HCT116 (cell line): ENCODE measurements at regions not wholly inside any gene's neighbourhood (a gene's known extent, or its start where the extent isn't known, plus 50 kb on each side); places are given as distances from the start of the nearest gene placed in this dataset.

ENCODE experiments used
- ATAC-seq: fragments of 200-7000 bp; cut with Tn5 transposase; 2 replicates; pipeline ENCODE4 v1.9.1; 2020; ENCODE audit warnings: mild to moderate bottlenecking, moderate library complexity
- BruUV-seq: library from RNA; stranded (reverse); fragments of 400-500 nt; replicated peaks from 2 replicates; lab custom pipeline; 2021; lab: Mats Ljungman, UMichigan
- CTCF ChIA-PET: fragments of 300-600 bp; sonication (Branson Sonifier 250); formaldehyde crosslinking; loops from one replicate; lab custom pipeline; 2021; ENCODE audit warnings: antibody characterized with exemption; lab: Charles Lee
- POLR2A ChIA-PET: fragments of 300-600, 350-600 bp; sonication (Branson Sonifier 250); formaldehyde crosslinking; loops from one replicate; lab custom pipeline; 2021; ENCODE audit warnings: antibody characterized with exemption; lab: Charles Lee
- RAD21 ChIA-PET, 2 experiments: fragments of 300-600 bp; sonication (Branson Sonifier 250); formaldehyde crosslinking; loops; one replicate each; lab custom pipeline; 2023; ENCODE audit warnings: low total read pairs in 2 of 2; ENCODE audit not compliant: uncharacterized antibody in 2 of 2, unreplicated experiment in 2 of 2, low non-redundant PET in 1 of 2; lab: Charles Lee
- DNase-seq: peaks from one replicate; pipeline ENCODE4 v3.0.0-alpha.2; 2010; ENCODE audit warnings: low read depth, low spot score
- H2AFZ ChIP-seq: fragments of 200-600 bp; shearing (Covaris generic), sonication (generic); 2 replicates; pipeline ENCODE4 v1.6.1; 2017; ENCODE audit warnings: low read depth, mixed run types, mixed read lengths, antibody characterized with exemption, low read length; ENCODE audit not compliant: poor library complexity, severe bottlenecking
- H3K27ac ChIP-seq: 2 replicates; pipeline ENCODE4 v1.5.1; 2012; ENCODE audit warnings: low read depth, low read length
- H3K27me3 ChIP-seq: fragments of 200-600 bp; sonication (generic); 2 replicates; pipeline ENCODE4 v1.6.1; 2016; ENCODE audit warnings: mixed run types, low read length, mixed read lengths; ENCODE audit not compliant: insufficient read depth
- H3K36me3 ChIP-seq, 2 experiments: fragments of 200-500 bp in 1 of 2; fragments of 200-600 bp in 1 of 2; sonication (Bioruptor generic) in 1 of 2; sonication (generic) in 1 of 2; 2 replicates each; pipeline versions ENCODE4 v1.5.1 to v1.6.1; 2014 to 2016; ENCODE audit warnings: low read length in 2 of 2, inconsistent platforms in 1 of 2, mixed read lengths in 1 of 2, mixed run types in 1 of 2; ENCODE audit not compliant: insufficient read depth in 2 of 2, control insufficient read depth in 1 of 2
- H3K4me1 ChIP-seq, 2 experiments: fragments of 200-600 bp in 1 of 2; sonication (generic) in 1 of 2; 2 replicates each; pipeline versions ENCODE4 v1.5.1 to v1.6.1; 2012 to 2017; ENCODE audit warnings: low read length in 2 of 2, inconsistent platforms in 1 of 2, mild to moderate bottlenecking in 1 of 2, mixed read lengths in 1 of 2, mixed run types in 1 of 2, moderate library complexity in 1 of 2; ENCODE audit not compliant: insufficient read depth in 2 of 2, control insufficient read depth in 1 of 2
- H3K4me2 ChIP-seq: fragments of 200-600 bp; sonication (generic); 2 replicates; pipeline ENCODE4 v1.6.1; 2017; ENCODE audit warnings: mixed run types, low read length, mixed read lengths
- H3K4me3 ChIP-seq, 2 experiments: fragments of 200-600 bp in 1 of 2; sonication (generic) in 1 of 2; replicated peaks in 1 of 2; 2 replicates each; pipeline ENCODE4 v1.5.1; 2011 to 2016; ENCODE audit warnings: low read length in 2 of 2, control low read depth in 1 of 2, low read depth in 1 of 2, mild to moderate bottlenecking in 1 of 2, mixed read lengths in 1 of 2, mixed run types in 1 of 2
- H3K79me2 ChIP-seq: fragments of 200-600 bp; sonication (generic); 2 replicates; pipeline ENCODE4 v1.6.1; 2017; ENCODE audit warnings: mild to moderate bottlenecking, mixed run types, low read length, moderate library complexity, mixed read lengths; ENCODE audit not compliant: insufficient read depth
- H3K9ac ChIP-seq: fragments of 200-600 bp; sonication (generic); 2 replicates; pipeline ENCODE4 v1.6.1; 2016; ENCODE audit warnings: low read length, mixed read lengths
- H3K9me2 ChIP-seq: fragments of 200-600 bp; sonication (generic), shearing (Covaris generic); 2 replicates; pipeline ENCODE4 v1.6.1; 2017; ENCODE audit warnings: mixed run types, mild to moderate bottlenecking, moderate library complexity; ENCODE audit not compliant: insufficient read depth
- H3K9me3 ChIP-seq, 2 experiments: fragments of 200-500 bp in 1 of 2; fragments of 200-600 bp in 1 of 2; sonication (Bioruptor generic) in 1 of 2; sonication (generic) in 1 of 2; 2 replicates each; pipeline ENCODE4 v1.6.1; 2014 to 2017; ENCODE audit warnings: low read length in 2 of 2, mixed read lengths in 2 of 2, inconsistent platforms in 1 of 2, low read depth in 1 of 2, mild to moderate bottlenecking in 1 of 2, mixed run types in 1 of 2, moderate library complexity in 1 of 2; ENCODE audit not compliant: control insufficient read depth in 1 of 2, insufficient read depth in 1 of 2
- H4K20me1 ChIP-seq: fragments of 200-600 bp; sonication (generic), shearing (Covaris generic); 2 replicates; pipeline ENCODE4 v1.6.1; 2017; ENCODE audit warnings: mixed run types, mild to moderate bottlenecking, moderate library complexity; ENCODE audit not compliant: insufficient read depth
- CEBPB ChIP-seq: IDR thresholded peaks from 2 replicates; pipeline ENCODE4 v1.6.1; 2012; ENCODE audit warnings: low read depth
- CTCF ChIP-seq, 3 experiments: fragments of 200-600 bp in 1 of 3; sonication (generic) in 1 of 3; IDR thresholded peaks in 2 of 3; conservative IDR thresholded peaks in 1 of 3; 2 replicates each; pipeline ENCODE4 v1.5.1; 2012 to 2017; ENCODE audit warnings: low read depth in 2 of 3, low read length in 2 of 3, antibody characterized with exemption in 1 of 3, borderline replicate concordance in 1 of 3, control low read depth in 1 of 3, mild to moderate bottlenecking in 1 of 3, mixed read lengths in 1 of 3, mixed run types in 1 of 3, moderate library complexity in 1 of 3; ENCODE audit not compliant: insufficient read depth in 1 of 3
- EGR1 ChIP-seq: IDR thresholded peaks from 2 replicates; pipeline ENCODE4 v1.6.1; 2012; ENCODE audit warnings: low read depth
- ELF1 ChIP-seq: IDR thresholded peaks from 2 replicates; pipeline ENCODE4 v1.6.1; 2012; ENCODE audit warnings: low read depth, borderline replicate concordance
- MAX ChIP-seq: IDR thresholded peaks from 2 replicates; pipeline ENCODE4 v1.6.1; 2012
- POLR2A ChIP-seq: IDR thresholded peaks from 2 replicates; pipeline ENCODE4 v1.7.0; 2011; ENCODE audit warnings: borderline replicate concordance; ENCODE audit not compliant: insufficient read depth, insufficient read length; ENCODE audit errors: extremely low read depth
- REST ChIP-seq: IDR thresholded peaks from 2 replicates; pipeline ENCODE4 v1.6.1; 2012; ENCODE audit warnings: low read depth
- SP1 ChIP-seq: IDR thresholded peaks from 2 replicates; pipeline ENCODE4 v1.6.1; 2012; ENCODE audit warnings: low read depth
- SRF ChIP-seq: IDR thresholded peaks from 2 replicates; pipeline ENCODE4 v1.6.1; 2012; ENCODE audit warnings: low read depth
- TCF7L2 ChIP-seq: IDR thresholded peaks from 2 replicates; pipeline ENCODE4 v1.7.0; 2011; ENCODE audit warnings: borderline replicate concordance, inconsistent platforms; ENCODE audit not compliant: insufficient read depth, insufficient read length; ENCODE audit errors: extremely low read depth
- YY1 ChIP-seq: IDR thresholded peaks from 2 replicates; pipeline ENCODE4 v1.6.1; 2011; ENCODE audit warnings: low read length, low read depth, moderate library complexity, mild to moderate bottlenecking; ENCODE audit not compliant: insufficient replicate concordance; ENCODE audit errors: extremely low read depth
- ZFX ChIP-seq: fragments of 450-650 bp; IDR thresholded peaks from 2 replicates; pipeline ENCODE4 v1.6.1; 2017
- intact Hi-C: fragments of 100-400 bp; cut with micrococcal nuclease; formaldehyde crosslinking; loops from 2 replicates; pipeline ENCODE4 v1.10.0; 2022

GRCh38 chr2:71794611-71795010 is 341.2 kb downstream of the DYSF start:
- POLR2A ChIA-PET, result no interaction called here
- Histone ChIP-seq H2AFZ (no peak overlapping the region), H3K27me3 (no peaks in the 10 kb centered on the region), H3K4me1 (peaks cover 0 to 8% of the 10 kb centered on the region in 2 experiments; a peak in 1 of 4 replicates), H3K9me3 (no peaks in the 10 kb centered on the region), H3K4me2 (no peak overlapping the region), H3K36me3 (no peaks in the 10 kb centered on the region)
- no peak for ATAC-seq
- intact Hi-C loops, result no loop called here
- CTCF ChIA-PET, result interaction anchor here (1.0 kb wide), 1 partner anchor 10 kb away, joined by 3 read pairs; no protein-coding TSS in a partner anchor
- TF ChIP-seq ZFX, result no peak
- TF ChIP-seq, all 23 proteins: peak for 0
- no peak overlapping the region for H3K4me3 ChIP-seq
- no peak for DNase-seq
- no TSS peak for BruUV-seq
- H3K9ac ChIP-seq, result no peak overlapping the region
- RAD21 ChIA-PET, result no interaction called here
- no peaks in the 10 kb centered on the region for H4K20me1 ChIP-seq
- no peak overlapping the region for H3K27ac ChIP-seq
- H3K9me2 ChIP-seq, result no peaks in the 10 kb centered on the region
- H3K79me2 ChIP-seq, result no peaks in the 10 kb centered on the region

GRCh38 chr2:71793926-71794325 is 340.6 kb downstream of the DYSF start:
- CTCF ChIA-PET, result interaction anchor here (1.0 kb wide), 1 partner anchor 10 kb away, joined by 3 read pairs; no protein-coding TSS in a partner anchor
- BruUV-seq, result no TSS peak
- no peak overlapping the region for H3K27ac ChIP-seq
- no peak for TF ChIP-seq CEBPB
- no peak for TF ChIP-seq EGR1
- no peak for TF ChIP-seq SP1
- no peak for TF ChIP-seq TCF7L2
- TF ChIP-seq ELF1, result no peak
- no peak for TF ChIP-seq POLR2A
- TF ChIP-seq REST, result no peak
- no peak for TF ChIP-seq MAX
- TF ChIP-seq ZFX, result no peak
- no peak for TF ChIP-seq CTCF (IDR thresholded peaks at IDR 0.05 in 2 of 3, conservative IDR thresholded peaks at IDR 0.05 in 1 of 3; ENCODE audit: borderline replicate concordance in 1 of 3, insufficient read depth in 1 of 3, low read depth in 2 of 3, low read length in 2 of 3)
- no peak for TF ChIP-seq YY1
- no peak for TF ChIP-seq SRF

More at GRCh38 chr2:71793926-71794325, 340.6 kb downstream of the DYSF start:
- POLR2A ChIA-PET, result no interaction called here
- no peaks in the 10 kb centered on the region for H3K27me3 ChIP-seq
- H3K79me2 ChIP-seq, result no peaks in the 10 kb centered on the region
- no peak overlapping the region for H3K4me2 ChIP-seq
- ATAC-seq (no peak), DNase-seq (no peak)
- H3K9me3 ChIP-seq, result no peaks in the 10 kb centered on the region
- peaks cover 0 to 8% of the 10 kb centered on the region in 2 experiments; a peak in 1 of 4 replicates for H3K4me1 ChIP-seq
- H3K9ac ChIP-seq, result no peak overlapping the region
- intact Hi-C loops, result no loop called here
- H2AFZ ChIP-seq, result no peak overlapping the region
- no peaks in the 10 kb centered on the region for H3K36me3 ChIP-seq
- RAD21 ChIA-PET, result no interaction called here
- H3K4me3 ChIP-seq, result no peak overlapping the region
- H3K9me2 ChIP-seq, result no peaks in the 10 kb centered on the region
- no peaks in the 10 kb centered on the region for H4K20me1 ChIP-seq
